Activated CD4-positive, alpha-beta T cell treated with anti-CD3 and anti-CD28 coated beads, Interleukin-2, amount 50 U/mL, for 1 hour (primary cell): ENCODE measurements at regions not wholly inside any gene's neighbourhood (a gene's known extent, or its start where the extent isn't known, plus 50 kb on each side); places are given as distances from the start of the nearest gene placed in this dataset.
"Not testable (repeated sequence)": the region's sequence is repeated elsewhere in the genome, so short reads cannot be mapped to it uniquely, and the experiment has no call there.

Source experiments
- DNase-seq: peaks from one replicate; pipeline ENCODE4 v3.0.0-alpha.2; 2020

GRCh38 chr7:65453341-65454030, 79.8 kb downstream of the ZNF92 start:
- no peak for DNase-seq

- no peak for DNase-seq
Observed at GRCh38 chr7:65454469-65454868, 80.8 kb downstream of the ZNF92 start.

DNA sequence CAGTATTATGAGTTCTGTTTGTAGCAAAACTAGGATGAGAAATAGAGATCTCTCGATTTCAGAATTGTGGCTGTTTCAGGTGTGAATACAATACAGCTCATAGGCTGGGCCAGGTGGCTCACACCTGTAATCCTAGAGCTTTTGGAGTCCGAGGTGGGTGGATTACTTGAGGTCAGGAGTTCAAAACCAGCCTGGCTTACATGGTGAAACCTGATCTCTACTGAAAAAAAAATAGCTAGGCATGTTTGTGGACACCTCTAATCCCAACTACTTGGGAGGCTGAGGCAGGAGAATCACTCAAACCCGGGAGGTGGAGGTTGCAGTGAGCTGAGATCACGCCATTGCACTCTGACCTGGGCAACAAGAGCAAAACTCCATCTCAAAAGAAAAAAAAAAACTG, 81.4 kb downstream of the ZNF92 start:
- not testable (repeated sequence) for DNase-seq

GRCh38 chr7:65457705-65458104, 84.0 kb downstream of the ZNF92 start:
- no peak for DNase-seq

- DNase-seq = no peak
Observed at GRCh38 chr7:65459438-65459837, 85.8 kb downstream of the ZNF92 start.

DNA sequence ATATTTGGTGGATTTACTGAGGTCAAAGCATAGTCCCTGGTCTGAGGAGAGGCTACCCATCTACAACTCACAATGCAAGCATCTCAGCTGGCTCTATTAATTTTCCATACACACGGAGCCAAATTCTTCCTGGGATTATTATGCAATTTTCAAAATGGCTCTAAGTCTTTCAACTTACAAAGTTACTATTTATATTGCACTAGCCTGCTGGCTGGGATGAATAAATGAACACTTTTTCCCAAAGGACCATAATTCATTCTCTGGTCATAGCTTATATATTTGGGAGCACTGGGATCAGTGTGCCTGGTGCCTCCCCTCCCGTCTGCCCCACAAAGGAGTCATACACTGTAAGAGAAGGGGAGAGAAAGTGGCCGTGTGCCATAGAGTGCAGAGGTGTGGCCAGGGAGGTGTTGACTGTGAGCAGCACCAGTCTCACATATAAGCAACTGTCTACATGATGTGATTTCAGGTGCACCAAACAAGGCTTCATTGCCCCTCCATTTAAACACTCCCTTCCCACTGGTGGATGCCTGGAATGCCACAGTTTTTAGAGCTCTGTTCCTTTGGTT, 88.6 kb downstream of the ZNF92 start:
- no peak for DNase-seq

DNA sequence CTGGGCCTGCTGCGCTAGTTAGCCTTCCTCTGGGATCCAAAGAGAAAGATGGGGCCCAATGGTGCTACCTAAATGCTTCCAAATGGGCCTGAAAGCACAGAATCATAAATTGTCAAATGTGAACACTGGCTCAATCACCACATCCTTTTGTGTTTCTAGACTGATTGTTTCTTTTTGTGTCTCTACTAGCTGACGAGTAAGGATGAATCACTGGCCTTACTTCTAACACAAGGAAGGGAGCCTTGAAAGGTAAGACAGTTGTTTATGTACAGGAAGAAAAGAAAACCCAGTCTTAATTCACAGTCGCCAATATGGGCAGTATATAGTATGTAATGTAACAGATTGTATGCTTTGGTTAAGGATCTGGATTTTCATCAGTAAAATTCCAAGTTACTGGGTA, 89.5 kb downstream of the ZNF92 start:
- no peak for DNase-seq

- not testable (repeated sequence) for DNase-seq
Observed at GRCh38 chr7:65469919-65470558, 96.4 kb downstream of the ZNF92 start.

DNA sequence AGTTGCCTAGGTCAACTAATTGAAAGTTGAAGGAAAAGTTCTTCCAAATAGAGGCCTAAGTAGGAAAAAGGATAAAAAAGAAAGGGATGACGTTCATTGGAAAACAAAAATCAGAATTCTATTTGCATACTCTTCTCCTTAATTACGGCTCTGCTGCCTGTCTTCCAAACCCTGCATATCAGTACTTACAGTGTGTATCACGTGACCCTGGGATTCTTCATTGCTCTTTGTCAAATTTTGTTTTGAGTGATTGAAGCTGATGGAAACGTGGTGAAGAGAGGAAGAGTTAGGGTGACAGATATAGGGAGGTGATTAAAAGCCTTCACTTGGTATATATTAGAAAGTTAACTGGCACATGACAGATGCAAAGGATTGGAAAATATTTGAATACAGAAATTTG, 97.9 kb downstream of the ZNF92 start:
- no peak for DNase-seq

DNA sequence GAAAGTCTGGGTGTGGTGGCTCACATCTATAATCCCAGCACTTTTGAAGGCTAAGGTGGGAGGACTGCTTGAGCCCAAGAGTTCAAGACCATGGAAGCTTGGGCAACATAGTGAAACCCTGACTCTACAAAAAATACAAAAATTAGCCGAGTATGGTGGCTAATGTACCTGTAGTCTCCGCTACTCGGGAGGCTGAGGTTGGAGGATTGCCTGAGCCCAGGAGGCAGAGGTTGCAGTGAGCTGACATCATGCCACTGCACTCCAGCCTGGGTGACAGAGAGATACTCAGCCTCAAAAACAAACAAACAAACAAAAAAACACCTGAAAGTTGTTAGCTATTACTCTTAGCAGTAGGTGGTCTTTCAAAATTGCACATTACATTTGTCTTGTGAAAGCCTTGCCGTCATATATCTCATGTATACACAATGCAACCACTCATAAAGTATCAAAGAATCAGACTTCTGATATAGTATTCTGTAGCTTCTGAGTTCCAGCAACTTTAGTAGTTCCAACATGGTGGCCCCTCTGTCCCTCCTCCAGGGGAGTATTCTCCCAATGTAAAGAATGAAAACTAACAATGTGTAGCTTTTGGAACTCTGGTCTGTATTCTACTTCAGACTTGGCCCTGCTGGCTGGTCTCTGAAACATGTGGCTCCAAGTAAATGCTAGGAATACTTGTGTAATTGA, 101.5 kb downstream of the ZNF92 start:
- no peak for DNase-seq

DNA sequence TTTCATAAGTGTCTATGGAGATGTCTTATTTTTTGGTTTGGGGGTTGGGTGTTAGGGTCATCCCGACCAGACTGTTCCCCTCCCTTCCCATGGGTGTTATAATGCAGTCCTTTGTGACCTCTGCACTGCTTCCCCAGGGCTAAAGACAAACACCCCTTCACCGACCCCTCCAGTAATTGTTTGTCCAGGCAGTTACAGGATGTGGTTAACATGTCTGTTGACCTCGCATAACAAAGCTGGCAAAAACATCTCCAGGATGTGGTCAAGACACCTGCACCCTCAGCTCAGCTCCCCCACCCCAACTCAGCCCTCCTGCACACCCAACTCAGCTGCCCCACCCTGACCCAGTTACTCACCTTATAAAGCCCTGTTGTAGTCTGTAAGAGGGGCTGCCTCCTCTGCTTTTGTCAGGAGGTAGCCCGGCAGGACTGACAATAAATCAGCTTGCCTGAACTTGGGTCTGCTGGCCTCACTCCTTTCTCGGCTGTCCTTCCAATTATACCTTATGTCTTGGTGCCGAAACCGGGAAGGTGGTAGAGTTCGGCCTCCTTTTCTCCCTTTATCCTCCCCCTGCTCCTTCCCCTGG, 102.2 kb downstream of the ZNF92 start:
- DNase-seq = no peak

- DNase-seq = no peak
Observed at GRCh38 chr7:65477326-65477725, 103.7 kb downstream of the ZNF92 start.

DNA sequence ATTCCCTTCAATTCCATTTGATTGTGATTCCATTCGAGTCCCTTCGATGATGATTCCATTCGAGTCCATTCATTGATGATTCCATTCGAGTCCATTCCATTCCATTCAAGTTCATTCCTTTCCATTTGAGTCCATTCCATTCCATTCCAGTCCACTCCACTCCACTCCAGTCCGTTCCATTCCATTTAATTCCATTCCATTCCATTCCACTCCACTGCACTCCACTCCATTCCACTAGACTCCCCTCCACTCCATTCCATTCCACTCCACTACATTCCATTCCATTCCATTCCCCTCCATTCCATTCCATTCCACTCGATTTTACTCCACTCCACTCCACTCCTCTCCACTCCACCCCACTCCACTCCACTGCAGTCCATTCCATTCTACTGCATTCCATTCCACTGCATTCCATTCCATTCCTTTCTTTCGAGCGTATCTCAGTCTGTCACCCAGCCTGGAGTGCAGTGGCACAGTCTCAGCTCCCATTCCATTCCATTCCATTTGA, 115.7 kb downstream of the ZNF92 start:
- no peak for DNase-seq

- DNase-seq = not testable (repeated sequence)
Observed at GRCh38 chr7:65496697-65497096, 123.0 kb downstream of the ZNF92 start.

- DNase-seq = no peak
Observed at GRCh38 chr7:65503434-65504152, 129.9 kb downstream of the ZNF92 start.

- DNase-seq = not testable (repeated sequence)
Observed at GRCh38 chr7:65504504-65505319, 131.1 kb downstream of the ZNF92 start.

- not testable (repeated sequence) for DNase-seq
Observed at GRCh38 chr7:65505320-65505633, 131.6 kb downstream of the ZNF92 start.

DNA sequence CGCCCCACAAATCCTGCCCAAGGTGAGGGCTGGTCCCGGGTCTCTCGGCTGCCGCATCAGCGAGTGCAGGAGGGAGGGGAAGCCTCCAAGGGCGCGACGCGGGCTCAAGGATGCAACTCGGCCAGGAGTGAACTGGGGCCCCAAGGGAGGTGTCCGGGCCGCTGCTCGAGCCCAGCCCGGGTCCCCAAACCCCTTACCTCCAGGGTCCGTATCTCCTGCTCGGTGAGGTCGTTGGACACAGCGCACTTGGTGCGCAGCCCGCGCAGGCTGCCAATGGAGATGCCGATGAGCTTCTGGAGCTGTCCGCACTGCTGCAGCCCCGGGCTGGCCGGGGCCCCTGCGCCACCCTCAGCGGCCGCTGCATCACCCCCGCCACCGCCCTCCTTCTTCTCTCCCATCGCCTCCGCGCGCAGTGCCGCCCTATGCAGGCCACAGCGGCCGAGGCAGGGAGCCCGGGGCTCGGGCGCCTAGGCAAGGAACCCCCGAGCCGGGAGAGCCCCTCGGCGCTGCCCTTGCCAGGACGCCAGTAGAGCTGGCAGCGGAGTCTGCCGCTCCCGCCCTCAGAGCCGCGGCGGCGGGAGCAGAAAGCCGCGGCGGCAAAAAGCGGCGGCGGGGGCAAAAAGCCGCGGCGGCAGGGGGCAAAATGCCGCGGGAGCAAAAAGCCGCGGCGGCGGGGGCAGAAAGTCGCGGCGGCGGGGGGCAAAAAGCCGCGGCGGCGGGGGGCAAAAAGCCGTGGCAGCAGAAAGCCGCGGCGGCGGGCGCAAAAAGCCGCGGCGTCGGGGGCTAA, 135.1 kb downstream of the ZNF92 start:
- not testable (repeated sequence) for DNase-seq

- DNase-seq = no peak
Observed at GRCh38 chr7:65509368-65510186, 135.9 kb downstream of the ZNF92 start.

GRCh38 chr7:65510187-65510538, 136.5 kb downstream of the ZNF92 start:
- DNase-seq = not testable (repeated sequence)
